LNCaP clone FGC (cell line): ENCODE measurements at regions not wholly inside any gene's neighbourhood (a gene's known extent, or its start where the extent isn't known, plus 50 kb on each side); places are given as distances from the start of the nearest gene placed in this dataset.

Source experiments
- DNase-seq: peaks from one replicate; pipeline ENCODE4 v3.0.0-alpha.2; 2011; ENCODE audit warnings: low read depth
- H3K4me3 ChIP-seq: 2 replicates; pipeline ENCODE4 v1.5.1; 2011; ENCODE audit warnings: mild to moderate bottlenecking, low read depth, low read length, control low read depth
- CTCF ChIP-seq: IDR thresholded peaks from 2 replicates; pipeline ENCODE4 v1.5.1; 2012; ENCODE audit warnings: mild to moderate bottlenecking; ENCODE audit not compliant: control insufficient read depth, insufficient read depth; ENCODE audit errors: extremely low read depth

- TF ChIP-seq CTCF: no peak
- no peak overlapping the region for H3K4me3 ChIP-seq
- no peak for DNase-seq
Measured at GRCh38 chr2:150888337-150888736, 373.3 kb downstream of the RBM43 start.

- no peak for TF ChIP-seq CTCF
- H3K4me3 ChIP-seq: no peak overlapping the region
- DNase-seq: no peak
Measured at GRCh38 chr2:150887926-150888325, 373.7 kb downstream of the RBM43 start.

DNA sequence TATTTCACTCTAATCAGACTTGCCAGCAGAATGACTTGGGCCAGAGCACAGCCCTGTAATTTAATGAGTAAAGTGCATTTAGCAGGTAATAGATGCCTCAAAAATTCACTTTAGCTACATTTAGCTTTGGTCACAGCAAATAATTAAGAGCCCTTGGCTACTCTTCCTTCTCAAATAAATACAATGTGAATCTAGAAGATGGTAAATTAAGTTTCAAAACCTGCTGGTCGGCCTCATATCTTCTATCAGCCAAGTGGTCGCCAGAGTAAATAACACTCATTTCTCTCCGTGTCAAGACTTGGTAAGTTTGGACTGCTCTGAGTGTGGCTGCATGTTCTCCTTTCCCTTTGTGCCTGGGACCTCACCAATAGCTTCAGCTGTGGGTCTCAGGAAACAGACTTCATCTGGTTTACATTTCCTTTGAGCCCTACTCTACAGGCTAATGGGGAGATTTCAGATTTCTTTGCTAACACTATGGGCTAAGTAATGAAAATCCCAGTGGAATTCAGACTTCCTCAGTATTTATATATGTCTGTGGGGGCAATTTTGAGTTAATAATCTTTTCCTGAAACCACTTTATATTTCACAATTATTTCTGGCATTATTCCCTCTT, 375.8 kb downstream of the RBM43 start:
- no peak for TF ChIP-seq CTCF
- no peak overlapping the region for H3K4me3 ChIP-seq
- DNase-seq: no peak

GRCh38 chr2:150885236-150885635, 376.4 kb downstream of the RBM43 start:
- DNase-seq: no peak

GRCh38 chr2:150883613-150883895, 378.1 kb downstream of the RBM43 start:
- TF ChIP-seq CTCF: no peak
- no peak for DNase-seq

More at GRCh38 chr2:150885236-150885635, 376.4 kb downstream of the RBM43 start:
- H3K4me3 ChIP-seq: no peak overlapping the region
- TF ChIP-seq CTCF: no peak

DNA sequence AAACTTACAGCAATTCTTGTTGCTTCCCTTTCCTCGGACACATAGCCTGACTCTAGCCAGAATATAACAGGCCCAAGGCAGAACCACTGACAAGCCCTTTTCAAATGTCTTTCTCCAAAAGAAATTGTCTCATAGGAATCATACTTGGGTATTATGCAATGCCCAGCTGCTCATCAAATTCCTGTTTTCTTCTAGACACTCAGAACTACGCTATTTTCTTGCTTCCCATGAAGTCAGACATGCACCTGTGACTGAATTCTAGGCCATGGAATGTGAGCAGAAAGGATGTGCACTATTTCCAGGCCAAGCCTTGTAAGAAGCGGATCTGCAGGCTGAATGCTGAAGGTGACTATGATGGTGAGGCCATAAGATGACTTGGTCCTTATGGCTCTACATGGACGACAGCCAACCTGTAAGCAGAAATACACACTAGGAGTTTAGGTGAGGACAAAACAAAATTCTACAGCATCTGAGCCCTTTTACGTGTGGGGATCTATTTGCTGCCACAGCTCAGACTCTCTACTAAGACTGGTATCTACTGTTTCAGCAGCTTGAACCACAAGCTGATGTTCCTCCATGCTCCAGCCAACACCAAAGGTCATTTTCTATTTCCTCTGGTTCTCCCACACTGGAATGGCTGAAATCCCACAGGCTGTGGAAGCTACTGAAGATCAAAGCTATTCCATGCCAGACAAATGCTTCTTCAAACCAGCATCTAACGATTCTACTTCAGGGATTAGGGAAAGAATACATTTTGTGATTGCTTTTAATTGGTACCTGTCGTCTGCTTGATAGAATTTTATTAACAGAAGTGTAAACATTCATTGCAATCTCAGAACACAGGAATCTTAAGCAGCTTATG, 378.7 kb downstream of the RBM43 start:
- no peak overlapping the region for H3K4me3 ChIP-seq
- TF ChIP-seq CTCF: no peak
- DNase-seq: no peak

More at GRCh38 chr2:150883613-150883895, 378.1 kb downstream of the RBM43 start:
- no peak overlapping the region for H3K4me3 ChIP-seq
